Medulla oblongata (tissue), 1 donor: ENCODE measurements at regions not wholly inside any gene's neighbourhood (a gene's known extent, or its start where the extent isn't known, plus 50 kb on each side); places are given as distances from the start of the nearest gene placed in this dataset.
A peak's percentile ranks its signal among the peaks of the same experiment; 100 is the strongest.

Experiments
- DNase-seq: peaks from one replicate; pipeline ENCODE4 v3.0.0-alpha.2; 2015; ENCODE audit errors: extremely low spot score

- no peak for DNase-seq
Observed at GRCh38 chr10:58970160-58970915, 206.1 kb upstream of the PHYHIPL start.

GRCh38 chr10:58971211-58971610 is 205.2 kb upstream of the PHYHIPL start:
- DNase-seq: no peak

- DNase-seq: no peak
Observed at GRCh38 chr10:58971796-58972491, 204.5 kb upstream of the PHYHIPL start.

GRCh38 chr10:58972576-58973234 is 203.7 kb upstream of the PHYHIPL start:
- no peak for DNase-seq

GRCh38 chr10:58973235-58973595 is 203.2 kb upstream of the PHYHIPL start:
- DNase-seq: no peak

GRCh38 chr10:58976254-58976653 is 200.2 kb upstream of the PHYHIPL start:
- no peak for DNase-seq

GRCh38 chr10:58979711-58980110 is 196.7 kb upstream of the PHYHIPL start:
- DNase-seq: no peak

- no peak for DNase-seq
Observed at GRCh38 chr10:58980826-58981415, 195.5 kb upstream of the PHYHIPL start.

- DNase-seq: no peak
Observed at GRCh38 chr10:58981846-58982245, 194.6 kb upstream of the PHYHIPL start.

- no peak for DNase-seq
Observed at GRCh38 chr10:58982470-58983239, 193.8 kb upstream of the PHYHIPL start.

GRCh38 chr10:58985216-58985615 is 191.2 kb upstream of the PHYHIPL start:
- DNase-seq: no peak

- no peak for DNase-seq
Observed at GRCh38 chr10:58989486-58990039, 186.9 kb upstream of the PHYHIPL start.

- no peak for DNase-seq
Observed at GRCh38 chr10:58990693-58991092, 185.8 kb upstream of the PHYHIPL start.

- no peak for DNase-seq
Observed at GRCh38 chr10:58991856-58992255, 184.6 kb upstream of the PHYHIPL start.

GRCh38 chr10:58992830-58993460 is 183.5 kb upstream of the PHYHIPL start:
- peak; percentile 52 for DNase-seq

- DNase-seq: peak; percentile 90
Observed at GRCh38 chr10:58993480-58994221, 182.8 kb upstream of the PHYHIPL start.

- peak; percentile 55 for DNase-seq
Observed at GRCh38 chr10:58994226-58995057, 182.0 kb upstream of the PHYHIPL start.

- DNase-seq: no peak
Observed at GRCh38 chr10:58995058-58995596, 181.3 kb upstream of the PHYHIPL start.

GRCh38 chr10:58996063-58996462 is 180.4 kb upstream of the PHYHIPL start:
- peak; percentile 3 for DNase-seq
